Coronary artery (tissue), 2 donors: ENCODE measurements at regions not wholly inside any gene's neighbourhood (a gene's known extent, or its start where the extent isn't known, plus 50 kb on each side); places are given as distances from the start of the nearest gene placed in this dataset.
"Not testable (repeated sequence)": the region's sequence is repeated elsewhere in the genome, so short reads cannot be mapped to it uniquely, and the experiment has no call there.

Experiments
- DNase-seq: peaks from one replicate; pipeline ENCODE4 v3.0.0-alpha.2; 2017; ENCODE audit warnings: low spot score
- H3K27ac ChIP-seq, 2 donors: fragments of 200-600 bp; sonication (generic); one replicate each; pipeline ENCODE4 v1.5.1; 2016 to 2019
- H3K4me3 ChIP-seq: fragments of 200-600 bp; sonication (generic); 2 replicates; pipeline ENCODE4 v1.5.1; 2016; ENCODE audit warnings: mild to moderate bottlenecking, moderate library complexity
- CTCF ChIP-seq: fragments of 200-600 bp; sonication (generic); IDR thresholded peaks from one replicate; pipeline ENCODE4 v1.5.1; 2019; ENCODE audit warnings: antibody characterized with exemption

GRCh38 chrX:124263743-124264142 is 68.7 kb upstream of the TEX13D start:
- DNase-seq: no peak
- Histone ChIP-seq H3K27ac (no peak overlapping the region), H3K4me3 (no peak overlapping the region)
- no peak for TF ChIP-seq CTCF

- no peak overlapping the region for H3K4me3 ChIP-seq
- no peak overlapping the region for H3K27ac ChIP-seq
- TF ChIP-seq CTCF: no peak
- DNase-seq: no peak
Measured at GRCh38 chrX:124268099-124268498, 64.4 kb upstream of the TEX13D start.

GRCh38 chrX:124269881-124270280 is 62.6 kb upstream of the TEX13D start:
- H3K27ac ChIP-seq: no peak overlapping the region

GRCh38 chrX:124271599-124271998 is 60.9 kb upstream of the TEX13D start:
- DNase-seq, H3K4me3 ChIP-seq, H3K27ac ChIP-seq: not testable (repeated sequence)

More at GRCh38 chrX:124269881-124270280, 62.6 kb upstream of the TEX13D start:
- DNase-seq: no peak
- no peak overlapping the region for H3K4me3 ChIP-seq
- TF ChIP-seq CTCF: no peak

- no peak for DNase-seq
- no peak overlapping the region for H3K27ac ChIP-seq
- H3K4me3 ChIP-seq: no peak overlapping the region
- TF ChIP-seq CTCF: no peak
Measured at GRCh38 chrX:124272370-124272982, 60.0 kb upstream of the TEX13D start.

- H3K4me3 ChIP-seq: no peak overlapping the region
- H3K27ac ChIP-seq: peak overlapping the region in 1 of 2 donors; percentile 5
- TF ChIP-seq CTCF: no peak
- no peak for DNase-seq
Measured at GRCh38 chrX:124274438-124275181, 57.9 kb upstream of the TEX13D start.

GRCh38 chrX:124275182-124275894 is 57.1 kb upstream of the TEX13D start:
- TF ChIP-seq CTCF: no peak
- DNase-seq: no peak
- no peak overlapping the region for H3K27ac ChIP-seq
- H3K4me3 ChIP-seq: no peak overlapping the region
